GM18499 (cell line): ENCODE measurements at regions not wholly inside any gene's neighbourhood (a gene's known extent, or its start where the extent isn't known, plus 50 kb on each side); places are given as distances from the start of the nearest gene placed in this dataset.

Source experiments
- ATAC-seq: cut with Tn5 transposase; IDR thresholded peaks from one replicate; pipeline ENCODE4 v1.9.1; 2021; ENCODE audit warnings: moderate number of reproducible peaks; ENCODE audit not compliant: insufficient read depth, unreplicated experiment

GRCh38 chr1:90784186-90784847 lies 67.2 kb upstream of the BARHL2 start:
- ATAC-seq: no peak

- no peak for ATAC-seq
Observed at GRCh38 chr1:90783181-90783580, 66.1 kb upstream of the BARHL2 start.

- no peak for ATAC-seq
Observed at GRCh38 chr1:90782046-90782445, 64.9 kb upstream of the BARHL2 start.

DNA sequence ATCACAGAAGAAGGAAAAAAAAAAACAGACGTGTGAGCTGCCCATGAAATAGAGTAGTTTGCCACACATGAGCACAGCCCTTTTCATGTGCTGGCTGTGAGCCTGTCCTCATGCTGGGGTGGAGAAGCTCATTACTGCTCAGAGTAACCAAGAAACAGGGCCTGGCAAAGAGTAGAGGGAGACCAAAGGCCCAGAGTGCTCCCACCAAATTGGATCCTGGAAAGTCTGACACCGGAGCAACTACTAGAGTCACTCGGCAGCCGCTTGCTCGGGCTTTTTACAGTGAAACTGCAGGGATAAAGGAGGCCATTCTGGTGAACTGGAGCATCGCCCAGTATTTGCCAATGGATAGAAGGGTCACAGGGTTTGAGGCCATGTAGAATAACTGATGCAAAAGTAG lies 64.4 kb upstream of the BARHL2 start:
- ATAC-seq: no peak

DNA sequence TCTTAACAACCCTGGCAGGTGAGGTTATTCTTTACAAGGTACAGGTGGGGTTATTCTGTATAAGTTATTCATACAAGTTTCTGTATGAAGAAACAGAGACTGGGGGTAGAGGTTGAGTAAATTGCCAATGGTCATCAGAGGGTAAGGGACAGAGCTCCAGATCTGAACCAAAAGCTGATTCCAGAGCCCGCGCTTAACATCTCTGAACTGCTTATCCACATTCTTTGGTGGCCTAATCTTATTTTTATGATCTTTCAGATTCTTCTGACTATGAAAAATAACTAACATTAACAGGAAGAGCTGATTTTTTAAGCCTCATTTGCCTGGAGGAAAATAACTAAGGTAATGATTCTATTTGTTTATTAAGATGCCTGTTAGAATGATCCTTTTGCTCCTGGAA lies 63.9 kb upstream of the BARHL2 start:
- ATAC-seq: no peak

DNA sequence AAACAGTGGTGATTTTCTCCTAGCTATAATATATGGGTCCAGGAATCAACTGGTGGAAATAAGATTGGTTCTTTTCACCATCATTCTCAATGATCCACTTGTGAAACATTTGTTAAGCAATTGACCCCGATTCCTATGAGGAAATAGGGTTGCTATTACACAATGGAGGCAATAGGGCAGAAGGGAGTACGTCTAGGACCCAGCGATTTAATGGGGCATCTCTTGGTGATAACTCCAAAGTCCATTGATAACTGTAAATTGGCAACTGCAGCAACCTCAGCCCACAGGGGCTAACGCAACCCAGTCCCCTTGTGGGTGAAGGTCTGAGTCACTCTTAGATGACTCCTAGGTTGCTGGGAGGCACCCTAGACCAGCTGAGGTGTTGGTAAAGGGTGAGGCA lies 62.5 kb upstream of the BARHL2 start:
- no peak for ATAC-seq

GRCh38 chr1:90778486-90778885 lies 61.4 kb upstream of the BARHL2 start:
- no peak for ATAC-seq

- no peak for ATAC-seq
Observed at GRCh38 chr1:90773812-90774211, 56.7 kb upstream of the BARHL2 start.

DNA sequence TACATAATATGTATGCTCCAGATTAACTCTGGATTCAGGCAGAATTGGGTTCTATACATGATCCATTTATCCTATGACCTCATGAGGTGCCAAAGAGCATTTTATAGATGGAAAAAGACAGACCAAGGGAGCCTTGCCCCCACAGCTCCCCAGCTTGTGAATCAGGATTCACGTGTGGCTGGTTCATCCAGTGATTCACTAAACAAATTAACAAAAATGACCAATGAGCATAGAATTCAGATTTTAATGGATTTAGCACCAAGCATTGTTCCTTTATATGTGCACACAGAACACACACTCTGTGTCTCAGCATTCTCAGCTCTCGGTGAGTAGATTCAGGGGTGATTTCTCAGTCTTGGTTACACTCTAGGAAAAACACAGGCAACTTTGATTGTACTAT lies 51.7 kb upstream of the BARHL2 start:
- ATAC-seq: no peak

DNA sequence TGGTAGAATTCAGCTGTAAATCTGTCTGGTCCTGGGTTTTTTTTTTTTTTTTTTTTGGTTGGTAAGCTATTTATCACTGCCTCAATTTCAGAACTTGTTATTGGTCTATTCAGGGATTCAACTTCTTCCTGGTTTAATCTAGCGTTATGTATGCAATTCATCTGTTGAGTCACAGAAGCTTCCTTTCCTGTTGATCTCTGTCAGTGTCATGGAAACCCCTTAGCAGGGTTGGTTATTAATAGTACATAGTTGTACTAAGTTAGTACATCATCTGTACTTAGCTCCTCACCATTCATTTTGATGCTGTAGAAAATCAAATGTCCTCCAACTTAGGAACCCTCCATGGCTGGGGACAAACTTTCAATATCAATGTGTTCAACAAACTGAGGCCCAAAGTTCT lies 51.0 kb upstream of the BARHL2 start:
- ATAC-seq: no peak
